HG02870 (cell line): ENCODE measurements at regions not wholly inside any gene's neighbourhood (a gene's known extent, or its start where the extent isn't known, plus 50 kb on each side); places are given as distances from the start of the nearest gene placed in this dataset.

Experiments used
- ATAC-seq: cut with Tn5 transposase; IDR thresholded peaks from one replicate; pipeline ENCODE4 v1.9.1; 2021; ENCODE audit warnings: mild to moderate bottlenecking, moderate library complexity; ENCODE audit not compliant: unreplicated experiment

GRCh38 chr21:23712166-23712565 lies 1895.1 kb downstream of the MRPL39 start:
- ATAC-seq = no peak

- no peak for ATAC-seq
Observed at GRCh38 chr21:23706431-23706830, 1900.8 kb downstream of the MRPL39 start.

- no peak for ATAC-seq
Observed at GRCh38 chr21:23699402-23699801, 1907.9 kb downstream of the MRPL39 start.

- ATAC-seq = no peak
Observed at GRCh38 chr21:23698619-23699018, 1908.7 kb downstream of the MRPL39 start.

- no peak for ATAC-seq
Observed at GRCh38 chr21:23695443-23695842, 1911.8 kb downstream of the MRPL39 start.

- no peak for ATAC-seq
Observed at GRCh38 chr21:23694390-23694789, 1912.9 kb downstream of the MRPL39 start.

GRCh38 chr21:23690316-23690715 lies 1917.0 kb downstream of the MRPL39 start:
- ATAC-seq = no peak

- ATAC-seq = no peak
Observed at GRCh38 chr21:23686737-23687523, 1920.4 kb downstream of the MRPL39 start.

GRCh38 chr21:23684431-23684830 lies 1922.8 kb downstream of the MRPL39 start:
- no peak for ATAC-seq

- no peak for ATAC-seq
Observed at GRCh38 chr21:23664193-23664694, 1943.0 kb downstream of the MRPL39 start.

GRCh38 chr21:23660560-23660959 lies 1946.7 kb downstream of the MRPL39 start:
- no peak for ATAC-seq

GRCh38 chr21:23644768-23645167 lies 1962.5 kb downstream of the MRPL39 start:
- ATAC-seq = no peak

GRCh38 chr21:23639721-23640120 lies 1967.6 kb downstream of the MRPL39 start:
- ATAC-seq = no peak

- ATAC-seq = no peak
Observed at GRCh38 chr21:23638131-23638695, 1969.1 kb downstream of the MRPL39 start.

- no peak for ATAC-seq
Observed at GRCh38 chr21:23633447-23633940, 1973.8 kb downstream of the MRPL39 start.

GRCh38 chr21:23624281-23624680 lies 1983.0 kb downstream of the MRPL39 start:
- no peak for ATAC-seq

- no peak for ATAC-seq
Observed at GRCh38 chr21:23613014-23613413, 1994.3 kb downstream of the MRPL39 start.

GRCh38 chr21:23612210-23612609 lies 1995.1 kb downstream of the MRPL39 start:
- ATAC-seq = no peak

- ATAC-seq = no peak
Observed at GRCh38 chr21:23607782-23608431, 1999.4 kb downstream of the MRPL39 start.

GRCh38 chr21:23601549-23601948 lies 2005.7 kb downstream of the MRPL39 start:
- no peak for ATAC-seq

GRCh38 chr21:23593582-23593981 lies 2013.7 kb downstream of the MRPL39 start:
- no peak for ATAC-seq

GRCh38 chr21:23585419-23585818 lies 2021.9 kb downstream of the MRPL39 start:
- ATAC-seq = no peak
